NCI-H2227 treated with DMSO at 0.1 percent for 48 hours (cell line): ENCODE measurements at regions not wholly inside any gene's neighbourhood (a gene's known extent, or its start where the extent isn't known, plus 50 kb on each side); places are given as distances from the start of the nearest gene placed in this dataset.

Experiments
- DNase-seq: peaks from one replicate; lab custom pipeline; 2025; lab: John Stamatoyannopoulos, UW

- no peak for DNase-seq
Observed at GRCh38 chr16:79713609-79714309, 113.2 kb upstream of the MAF start.

- no peak for DNase-seq
Observed at GRCh38 chr16:79712276-79712675, 111.7 kb upstream of the MAF start.

GRCh38 chr16:79707876-79708275 is 107.3 kb upstream of the MAF start:
- no peak for DNase-seq

- DNase-seq: no peak
Observed at GRCh38 chr16:79703066-79703465, 102.5 kb upstream of the MAF start.

GRCh38 chr16:79698341-79698753 is 97.8 kb upstream of the MAF start:
- DNase-seq: no peak

- no peak for DNase-seq
Observed at GRCh38 chr16:79697562-79698112, 97.1 kb upstream of the MAF start.

GRCh38 chr16:79691007-79691406 is 90.5 kb upstream of the MAF start:
- no peak for DNase-seq

- no peak for DNase-seq
Observed at GRCh38 chr16:79690159-79690558, 89.6 kb upstream of the MAF start.

- no peak for DNase-seq
Observed at GRCh38 chr16:79687249-79688130, 87.0 kb upstream of the MAF start.

- peak; percentile 1 for DNase-seq
Observed at GRCh38 chr16:79685871-79686270, 85.3 kb upstream of the MAF start.

GRCh38 chr16:79679334-79679733 is 78.8 kb upstream of the MAF start:
- no peak for DNase-seq

GRCh38 chr16:79677799-79678530 is 77.4 kb upstream of the MAF start:
- no peak for DNase-seq

GRCh38 chr16:79673635-79674034 is 73.1 kb upstream of the MAF start:
- DNase-seq: no peak

- no peak for DNase-seq
Observed at GRCh38 chr16:79672524-79672923, 72.0 kb upstream of the MAF start.

GRCh38 chr16:79668502-79668901 is 68.0 kb upstream of the MAF start:
- no peak for DNase-seq

GRCh38 chr16:79665970-79666369 is 65.4 kb upstream of the MAF start:
- DNase-seq: no peak

- no peak for DNase-seq
Observed at GRCh38 chr16:79664407-79664806, 63.9 kb upstream of the MAF start.

GRCh38 chr16:79662669-79663313 is 62.3 kb upstream of the MAF start:
- DNase-seq: no peak

- DNase-seq: no peak
Observed at GRCh38 chr16:79662122-79662521, 61.6 kb upstream of the MAF start.

- DNase-seq: no peak
Observed at GRCh38 chr16:79661578-79661977, 61.0 kb upstream of the MAF start.

- no peak for DNase-seq
Observed at GRCh38 chr16:79659344-79659743, 58.8 kb upstream of the MAF start.
